Neural progenitor cell (in vitro differentiated cells): ENCODE measurements at regions not wholly inside any gene's neighbourhood (a gene's known extent, or its start where the extent isn't known, plus 50 kb on each side); places are given as distances from the start of the nearest gene placed in this dataset.

Experiments
- DNase-seq: peaks from one replicate; pipeline ENCODE4 v3.0.0-alpha.2; 2016; ENCODE audit warnings: low spot score
- H2AFZ ChIP-seq: fragments of 200-600 bp; sonication (generic); replicated peaks from 2 replicates; pipeline ENCODE4 v1.6.1; 2016; ENCODE audit warnings: antibody characterized with exemption
- H3F3A ChIP-seq: fragments of 200-600 bp; sonication (generic); 2 replicates; pipeline ENCODE4 v1.6.1; 2016; ENCODE audit warnings: antibody characterized with exemption, low read depth
- H3K27ac ChIP-seq: fragments of 200-600 bp; sonication (generic); 2 replicates; pipeline ENCODE4 v1.5.1; 2016; ENCODE audit warnings: mild to moderate bottlenecking
- H3K27me3 ChIP-seq: fragments of 200-600 bp; sonication (generic); 2 replicates; pipeline ENCODE4 v1.6.1; 2016; ENCODE audit warnings: mild to moderate bottlenecking, moderate library complexity
- H3K36me3 ChIP-seq: fragments of 200-600 bp; sonication (generic); 2 replicates; pipeline ENCODE4 v1.5.1; 2016
- H3K4me1 ChIP-seq: fragments of 200-600 bp; sonication (generic); 2 replicates; pipeline ENCODE4 v1.6.1; 2016; ENCODE audit warnings: mixed run types
- H3K4me2 ChIP-seq: fragments of 200-600 bp; sonication (generic); 2 replicates; pipeline ENCODE4 v1.6.1; 2016
- H3K4me3 ChIP-seq: fragments of 200-600 bp; sonication (generic); 2 replicates; pipeline ENCODE4 v1.5.1; 2016
- H3K79me2 ChIP-seq: fragments of 200-600 bp; sonication (generic); 2 replicates; pipeline ENCODE4 v1.6.1; 2016; ENCODE audit warnings: low read depth
- H3K9ac ChIP-seq: fragments of 200-600 bp; sonication (generic); 2 replicates; pipeline ENCODE4 v1.6.1; 2016
- H3K9me3 ChIP-seq: fragments of 200-600 bp; sonication (generic); 2 replicates; pipeline ENCODE4 v1.5.1; 2016; ENCODE audit warnings: low read depth
- H4K20me1 ChIP-seq: fragments of 200-600 bp; sonication (generic); 2 replicates; pipeline ENCODE4 v1.6.1; 2016; ENCODE audit warnings: low read depth
- H3K27ac Mint-ChIP-seq: 3 replicates; pipeline ENCODE4 v1.8.0; 2021; ENCODE audit warnings: mixed read lengths
- H3K27me3 Mint-ChIP-seq: 2 replicates; pipeline ENCODE4 v1.8.0; 2022; ENCODE audit warnings: low read depth, mild to moderate bottlenecking, inconsistent platforms, moderate library complexity, mixed read lengths; ENCODE audit not compliant: insufficient read depth
- H3K36me3 Mint-ChIP-seq: 3 replicates; pipeline ENCODE4 v1.8.0; 2021; ENCODE audit warnings: mixed read lengths
- H3K4me1 Mint-ChIP-seq: 3 replicates; pipeline ENCODE4 v1.8.0; 2021; ENCODE audit warnings: mixed read lengths
- H3K4me3 Mint-ChIP-seq: 3 replicates; pipeline ENCODE4 v1.8.0; 2021; ENCODE audit warnings: mild to moderate bottlenecking, moderate library complexity, mixed read lengths
- H3K9me3 Mint-ChIP-seq: 3 replicates; pipeline ENCODE4 v1.8.0; 2020; ENCODE audit warnings: mixed read lengths
- EZH2 ChIP-seq: fragments of 200-600 bp; sonication (generic); IDR thresholded peaks from 2 replicates; pipeline ENCODE4 v1.6.1; 2017; ENCODE audit warnings: antibody characterized with exemption, mild to moderate bottlenecking, moderate library complexity
- EZH2phosphoT487 ChIP-seq: fragments of 200-600 bp; sonication (generic); IDR thresholded peaks from 2 replicates; pipeline ENCODE4 v1.6.1; 2017; ENCODE audit warnings: antibody characterized with exemption
- TF ChIP-seq, protein P1 (sequence below): fragments of 200-600 bp; sonication (generic); IDR thresholded peaks from 2 replicates; pipeline ENCODE4 v1.5.1; 2017; ENCODE audit warnings: antibody characterized with exemption, mild to moderate bottlenecking

DNA sequence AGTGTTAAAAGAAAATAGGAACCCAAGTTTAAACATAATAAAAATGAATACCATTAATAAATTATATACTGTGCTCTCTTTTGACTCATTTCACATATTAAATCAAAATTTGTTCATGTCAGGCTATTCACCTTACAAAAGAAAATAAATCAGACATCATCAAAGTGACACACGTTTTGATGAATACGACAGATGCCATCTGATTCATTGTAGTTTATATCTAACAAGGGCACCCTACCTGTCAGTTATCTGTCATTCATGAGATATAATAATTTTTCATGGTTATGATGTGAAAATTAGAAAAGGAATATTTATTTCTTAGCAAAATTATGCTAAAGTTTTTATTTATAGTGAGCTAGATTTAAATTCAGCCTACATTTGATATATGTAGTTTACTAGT lies 188.1 kb upstream of the PCDH17 start:
- Mint-ChIP-seq H3K9me3 (no peaks in the 10 kb centered on the region), H3K4me1 (no peaks in the 10 kb centered on the region), H3K4me3 (no peak overlapping the region), H3K27ac (no peak overlapping the region), H3K36me3 (no peaks in the 10 kb centered on the region), H3K27me3 (no peaks in the 10 kb centered on the region)
- no peaks in the 10 kb centered on the region for H3K9me3 ChIP-seq
- H2AFZ ChIP-seq, result no peak overlapping the region
- H4K20me1 ChIP-seq, result no peaks in the 10 kb centered on the region
- no peaks in the 10 kb centered on the region for H3K27me3 ChIP-seq
- H3K79me2 ChIP-seq, result no peaks in the 10 kb centered on the region
- H3K4me1 ChIP-seq, result no peaks in the 10 kb centered on the region
- H3K4me3 ChIP-seq, result no peak overlapping the region
- H3K9ac ChIP-seq, result no peak overlapping the region
- no peak overlapping the region for H3K27ac ChIP-seq
- TF ChIP-seq EZH2phosphoT487, result no peak
- TF ChIP-seq, protein P1, sequence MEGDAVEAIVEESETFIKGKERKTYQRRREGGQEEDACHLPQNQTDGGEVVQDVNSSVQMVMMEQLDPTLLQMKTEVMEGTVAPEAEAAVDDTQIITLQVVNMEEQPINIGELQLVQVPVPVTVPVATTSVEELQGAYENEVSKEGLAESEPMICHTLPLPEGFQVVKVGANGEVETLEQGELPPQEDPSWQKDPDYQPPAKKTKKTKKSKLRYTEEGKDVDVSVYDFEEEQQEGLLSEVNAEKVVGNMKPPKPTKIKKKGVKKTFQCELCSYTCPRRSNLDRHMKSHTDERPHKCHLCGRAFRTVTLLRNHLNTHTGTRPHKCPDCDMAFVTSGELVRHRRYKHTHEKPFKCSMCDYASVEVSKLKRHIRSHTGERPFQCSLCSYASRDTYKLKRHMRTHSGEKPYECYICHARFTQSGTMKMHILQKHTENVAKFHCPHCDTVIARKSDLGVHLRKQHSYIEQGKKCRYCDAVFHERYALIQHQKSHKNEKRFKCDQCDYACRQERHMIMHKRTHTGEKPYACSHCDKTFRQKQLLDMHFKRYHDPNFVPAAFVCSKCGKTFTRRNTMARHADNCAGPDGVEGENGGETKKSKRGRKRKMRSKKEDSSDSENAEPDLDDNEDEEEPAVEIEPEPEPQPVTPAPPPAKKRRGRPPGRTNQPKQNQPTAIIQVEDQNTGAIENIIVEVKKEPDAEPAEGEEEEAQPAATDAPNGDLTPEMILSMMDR, result no peak
- TF ChIP-seq EZH2, result no peak
- H3F3A ChIP-seq, result no peaks in the 10 kb centered on the region
- peaks cover 3% of the 10 kb centered on the region for H3K36me3 ChIP-seq
- no peak for DNase-seq
- H3K4me2 ChIP-seq, result no peak overlapping the region

DNA sequence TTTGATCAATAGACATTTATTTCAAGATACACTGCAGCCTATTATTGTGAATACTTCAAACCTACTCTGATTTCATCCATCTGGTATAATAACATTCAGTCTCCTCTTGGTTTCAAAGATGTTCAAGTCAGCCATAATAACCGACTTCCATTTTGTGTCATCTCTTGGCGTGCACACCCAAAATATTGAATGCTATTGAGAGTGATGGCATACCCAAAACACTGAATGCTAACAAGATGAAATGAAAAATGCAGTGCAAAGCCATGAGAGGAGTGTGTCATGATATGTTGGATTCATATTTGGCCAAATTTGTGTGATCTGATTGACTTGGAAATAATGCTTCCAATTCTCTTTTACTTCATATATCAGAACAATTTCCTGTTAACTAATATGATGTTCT lies 181.2 kb upstream of the PCDH17 start:
- Histone ChIP-seq H3K27me3 (no peaks in the 10 kb centered on the region), H3K36me3 (no peaks in the 10 kb centered on the region), H3F3A (no peaks in the 10 kb centered on the region), H3K79me2 (no peaks in the 10 kb centered on the region), H3K4me2 (no peak overlapping the region), H3K9ac (no peak overlapping the region), H3K4me1 (peaks cover 3% of the 10 kb centered on the region), H4K20me1 (no peaks in the 10 kb centered on the region), H2AFZ (no peak overlapping the region), H3K9me3 (no peaks in the 10 kb centered on the region), H3K4me3 (no peak overlapping the region), H3K27ac (no peak overlapping the region)
- Mint-ChIP-seq H3K4me1 (peaks cover 3% of the 10 kb centered on the region), H3K27ac (no peak overlapping the region), H3K36me3 (no peaks in the 10 kb centered on the region), H3K27me3 (no peaks in the 10 kb centered on the region), H3K9me3 (no peaks in the 10 kb centered on the region), H3K4me3 (no peak overlapping the region)
- TF ChIP-seq EZH2phosphoT487, result no peak
- no peak for TF ChIP-seq EZH2
- TF ChIP-seq, protein P1, result no peak
- no peak for DNase-seq

DNA sequence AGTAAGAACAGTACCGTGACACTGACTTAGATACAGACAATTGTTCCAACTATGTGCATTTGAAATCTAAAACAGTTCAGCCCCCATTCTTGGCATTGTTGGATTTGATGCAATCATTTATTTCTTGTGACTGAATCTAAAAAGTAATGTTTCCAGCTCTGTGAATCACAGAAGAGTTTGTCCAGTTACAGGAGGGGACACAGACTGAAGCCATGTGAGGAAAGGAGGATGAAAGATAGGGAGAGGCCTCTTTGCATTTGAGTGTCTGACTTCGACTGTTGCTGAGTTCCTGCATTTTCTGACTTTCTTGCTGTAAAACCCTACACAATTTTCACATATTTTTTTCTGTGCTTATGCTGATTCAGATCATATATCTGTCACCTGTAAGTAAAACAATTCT lies 179.3 kb upstream of the PCDH17 start:
- Mint-ChIP-seq H3K27me3 (no peaks in the 10 kb centered on the region), H3K27ac (no peak overlapping the region), H3K9me3 (no peaks in the 10 kb centered on the region), H3K4me3 (no peak overlapping the region), H3K4me1 (peaks cover 5% of the 10 kb centered on the region), H3K36me3 (no peaks in the 10 kb centered on the region)
- no peaks in the 10 kb centered on the region for H3K27me3 ChIP-seq
- H4K20me1 ChIP-seq, result no peaks in the 10 kb centered on the region
- H3K79me2 ChIP-seq, result no peaks in the 10 kb centered on the region
- peak overlapping the region; percentile 36 for H2AFZ ChIP-seq
- no peaks in the 10 kb centered on the region for H3K9me3 ChIP-seq
- H3K4me3 ChIP-seq, result no peak overlapping the region
- peaks cover 7% of the 10 kb centered on the region for H3K4me1 ChIP-seq
- DNase-seq, result no peak
- no peak overlapping the region for H3K27ac ChIP-seq
- no peak overlapping the region for H3K4me2 ChIP-seq
- no peak overlapping the region for H3K9ac ChIP-seq
- H3F3A ChIP-seq, result no peaks in the 10 kb centered on the region
- no peaks in the 10 kb centered on the region for H3K36me3 ChIP-seq
- TF ChIP-seq EZH2 (no peak), EZH2phosphoT487 (no peak)
- TF ChIP-seq, protein P1, result no peak

DNA sequence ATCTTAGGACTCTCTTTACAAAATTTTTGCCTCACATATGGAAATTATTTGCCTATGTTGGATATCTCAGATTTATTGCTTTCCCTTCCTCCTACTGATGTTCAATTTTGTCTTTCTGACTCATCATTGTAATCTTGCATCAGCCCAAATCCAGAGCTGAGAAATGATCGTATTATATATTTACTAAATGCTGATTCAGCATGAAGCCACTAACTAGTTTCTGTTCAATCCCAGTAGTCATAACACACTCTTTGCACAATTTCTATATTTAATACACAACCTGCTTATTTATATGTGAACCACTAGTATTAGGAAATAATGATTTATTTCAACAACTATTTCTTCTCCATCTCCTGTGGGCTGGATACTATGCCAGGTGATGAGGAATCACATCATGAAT lies 161.1 kb upstream of the PCDH17 start:
- TF ChIP-seq EZH2phosphoT487 (no peak), EZH2 (no peak)
- TF ChIP-seq, protein P1, result no peak
- Mint-ChIP-seq H3K9me3 (no peaks in the 10 kb centered on the region), H3K4me3 (no peak overlapping the region)

More for the DNA sequence above, 161.1 kb upstream of the PCDH17 start:
- Histone ChIP-seq H3K9me3 (no peaks in the 10 kb centered on the region), H3K4me3 (no peak overlapping the region), H3K27ac (no peak overlapping the region), H2AFZ (no peak overlapping the region), H3K36me3 (no peaks in the 10 kb centered on the region), H3F3A (no peaks in the 10 kb centered on the region), H4K20me1 (no peaks in the 10 kb centered on the region), H3K9ac (no peak overlapping the region), H3K27me3 (no peaks in the 10 kb centered on the region), H3K4me2 (no peak overlapping the region), H3K4me1 (no peaks in the 10 kb centered on the region), H3K79me2 (no peaks in the 10 kb centered on the region)
- DNase-seq, result no peak
- Mint-ChIP-seq H3K4me1 (no peaks in the 10 kb centered on the region), H3K36me3 (no peaks in the 10 kb centered on the region), H3K27ac (no peak overlapping the region), H3K27me3 (no peaks in the 10 kb centered on the region)
